Femur (tissue), 1 donor: ENCODE measurements at regions not wholly inside any gene's neighbourhood (a gene's known extent, or its start where the extent isn't known, plus 50 kb on each side); places are given as distances from the start of the nearest gene placed in this dataset.
"Not testable (repeated sequence)": the region's sequence is repeated elsewhere in the genome, so short reads cannot be mapped to it uniquely, and the experiment has no call there.

Source experiments
- DNase-seq: peaks from one replicate; pipeline ENCODE4 v3.0.0-alpha.2; 2017

DNA sequence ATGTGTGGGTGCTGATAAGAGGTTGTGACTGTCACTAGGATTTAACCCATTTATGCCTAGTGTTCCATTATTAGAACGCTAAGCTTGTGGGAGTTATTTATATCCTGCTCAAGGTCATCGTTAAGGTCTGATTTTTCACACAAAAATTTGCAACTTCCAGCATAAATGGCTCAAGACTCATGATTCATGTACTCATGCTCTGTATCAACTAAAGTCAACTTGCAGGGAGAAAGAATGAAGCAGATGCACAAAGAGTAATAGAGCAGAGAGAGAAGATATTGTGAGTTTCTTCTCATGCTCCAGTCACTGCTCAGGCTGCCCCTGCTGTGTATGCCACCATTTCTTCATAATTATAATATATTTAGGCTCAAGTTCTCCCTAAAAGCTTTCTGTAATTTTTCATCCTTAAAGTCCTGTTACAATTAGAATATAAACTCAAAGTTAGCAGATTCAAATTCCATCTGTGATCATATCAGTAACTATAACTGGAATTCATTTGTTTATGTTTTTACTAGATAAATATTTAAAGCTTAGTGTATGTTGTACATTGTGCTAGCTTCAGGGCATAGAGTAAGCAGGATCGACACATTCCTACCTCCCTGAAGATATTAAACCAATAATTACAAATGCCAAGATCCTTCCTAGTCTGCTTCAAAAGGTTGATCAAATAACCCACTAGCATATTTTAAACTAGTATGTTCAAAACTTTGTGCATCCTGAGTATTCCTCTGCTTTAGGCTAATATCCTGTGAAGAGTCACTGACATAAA, 136.7 kb downstream of the NUDT12 start:
- DNase-seq, result no peak

GRCh38 chr5:103424453-103425205, 138.0 kb downstream of the NUDT12 start:
- no peak for DNase-seq

DNA sequence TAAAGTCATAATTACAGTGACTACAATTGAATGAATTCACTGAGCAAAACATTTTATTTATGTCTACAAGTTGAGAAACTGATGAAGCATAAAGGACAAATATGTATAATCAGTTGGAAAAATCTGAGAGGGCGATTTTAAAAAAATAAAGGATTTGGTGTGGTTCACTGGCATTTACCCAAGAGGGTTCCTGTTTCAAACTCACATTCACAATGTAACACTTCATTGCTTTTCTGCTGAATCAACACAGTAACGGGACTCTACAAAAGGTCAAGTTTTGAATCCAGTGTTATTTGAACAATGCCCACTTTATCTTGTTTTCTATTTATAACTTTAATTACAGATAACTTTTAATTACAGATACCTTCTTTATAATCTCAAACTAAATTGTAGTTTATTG, 138.6 kb downstream of the NUDT12 start:
- DNase-seq, result no peak

- DNase-seq, result no peak
Observed at GRCh38 chr5:103422756-103423155, 139.8 kb downstream of the NUDT12 start.

GRCh38 chr5:103414604-103415003, 148.0 kb downstream of the NUDT12 start:
- no peak for DNase-seq

- no peak for DNase-seq
Observed at GRCh38 chr5:103411711-103412110, 150.9 kb downstream of the NUDT12 start.

- no peak for DNase-seq
Observed at GRCh38 chr5:103410172-103410571, 151.6 kb downstream of the MACIR start.

GRCh38 chr5:103409013-103409670, 150.6 kb downstream of the MACIR start:
- DNase-seq, result no peak

GRCh38 chr5:103408408-103408807, 149.8 kb downstream of the MACIR start:
- no peak for DNase-seq

DNA sequence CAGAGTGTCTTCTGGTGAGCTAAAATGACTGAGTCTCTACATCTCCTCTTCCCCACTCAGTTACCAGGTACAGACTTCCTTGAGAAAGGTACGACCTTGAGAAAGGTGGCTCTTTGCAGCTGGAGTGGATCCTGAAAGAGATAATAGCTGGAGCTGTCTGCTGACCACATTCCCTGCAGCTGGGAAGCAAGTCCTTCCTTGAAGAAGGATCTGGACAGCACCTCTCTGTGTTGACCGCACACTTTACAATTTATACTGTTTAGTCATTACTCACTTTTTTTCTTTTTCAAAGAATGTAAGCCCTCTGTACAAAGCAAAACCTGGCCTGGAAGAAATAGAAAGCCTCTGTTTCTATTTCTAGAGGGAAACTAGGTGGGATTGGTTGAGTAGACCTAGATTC, 148.8 kb downstream of the MACIR start:
- no peak for DNase-seq

DNA sequence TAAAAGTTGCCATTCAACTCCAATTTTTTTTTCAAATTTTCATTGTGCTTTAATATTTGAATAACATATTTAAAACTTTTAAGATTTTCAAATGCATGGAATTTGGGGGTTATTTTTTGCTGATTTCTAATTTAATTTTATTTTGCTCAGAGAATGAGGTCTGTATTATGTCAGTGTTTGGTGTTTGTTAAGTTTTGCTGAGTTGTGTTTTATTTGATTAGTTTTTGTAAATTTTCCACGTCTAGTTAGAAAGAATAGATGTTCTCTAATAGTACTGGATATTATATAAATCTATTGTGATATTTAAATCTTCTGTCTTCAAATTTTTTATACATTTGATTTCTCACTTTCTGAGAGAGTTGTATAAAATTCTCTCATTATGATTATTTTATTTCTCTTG, 145.9 kb downstream of the MACIR start:
- DNase-seq, result no peak

- no peak for DNase-seq
Observed at GRCh38 chr5:103402851-103403250, 144.3 kb downstream of the MACIR start.

GRCh38 chr5:103397739-103398581, 139.4 kb downstream of the MACIR start:
- no peak for DNase-seq

- DNase-seq, result no peak
Observed at GRCh38 chr5:103394676-103395075, 136.1 kb downstream of the MACIR start.

DNA sequence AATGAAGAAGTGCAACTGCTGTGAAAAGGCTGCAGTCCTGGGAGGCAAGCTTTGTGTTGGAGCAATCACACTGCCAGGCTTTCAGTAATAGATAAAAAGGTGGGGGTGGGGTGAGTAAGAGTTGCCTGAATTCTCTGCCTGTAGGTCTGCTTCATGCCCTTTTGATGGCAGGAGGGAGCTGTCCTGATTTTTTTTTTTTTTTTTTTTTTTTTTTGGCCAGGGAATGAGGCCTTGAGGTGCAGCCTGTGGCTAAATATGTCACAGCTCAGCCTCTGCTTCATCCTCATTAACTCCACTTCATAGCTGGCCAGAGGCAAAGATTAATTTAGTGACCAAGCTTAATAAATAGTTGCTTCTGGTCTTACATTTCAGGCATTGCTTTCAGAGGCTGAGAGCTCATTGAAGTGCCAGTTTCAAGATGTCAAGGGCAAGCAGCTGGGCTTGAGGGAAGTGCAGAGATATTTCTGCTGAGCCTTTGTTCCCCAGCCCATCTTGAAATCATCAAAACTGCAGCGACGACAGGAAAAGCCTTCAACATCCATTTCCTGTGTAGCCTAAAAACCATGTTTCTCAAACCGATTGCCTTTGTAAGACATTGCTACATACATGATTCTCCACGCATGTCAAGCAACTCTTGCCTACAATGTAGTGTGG, 134.7 kb downstream of the MACIR start:
- peak; percentile 46 for DNase-seq

- DNase-seq, result no peak
Observed at GRCh38 chr5:103391659-103392058, 133.1 kb downstream of the MACIR start.

DNA sequence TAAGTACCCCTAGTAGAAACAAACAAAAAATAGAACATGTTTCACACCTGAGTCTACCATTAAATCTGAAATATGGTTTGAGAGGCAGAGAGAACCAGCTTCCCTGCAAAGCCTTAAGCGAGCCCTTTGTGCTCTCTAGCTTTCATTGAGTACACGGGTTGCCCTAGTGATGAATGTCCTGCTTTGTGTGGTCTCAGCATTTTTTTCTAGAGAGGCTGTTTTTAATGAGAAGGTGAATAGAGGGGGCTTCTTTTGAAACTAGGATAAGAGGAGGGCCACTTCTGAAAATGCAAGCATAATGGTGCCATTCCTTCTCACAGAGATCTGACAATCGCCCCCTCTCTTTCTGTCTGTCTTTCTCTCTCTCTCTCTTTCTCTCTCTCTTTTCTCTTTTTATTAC, 131.3 kb downstream of the MACIR start:
- DNase-seq, result no peak

GRCh38 chr5:103389357-103389756, 130.8 kb downstream of the MACIR start:
- no peak for DNase-seq

DNA sequence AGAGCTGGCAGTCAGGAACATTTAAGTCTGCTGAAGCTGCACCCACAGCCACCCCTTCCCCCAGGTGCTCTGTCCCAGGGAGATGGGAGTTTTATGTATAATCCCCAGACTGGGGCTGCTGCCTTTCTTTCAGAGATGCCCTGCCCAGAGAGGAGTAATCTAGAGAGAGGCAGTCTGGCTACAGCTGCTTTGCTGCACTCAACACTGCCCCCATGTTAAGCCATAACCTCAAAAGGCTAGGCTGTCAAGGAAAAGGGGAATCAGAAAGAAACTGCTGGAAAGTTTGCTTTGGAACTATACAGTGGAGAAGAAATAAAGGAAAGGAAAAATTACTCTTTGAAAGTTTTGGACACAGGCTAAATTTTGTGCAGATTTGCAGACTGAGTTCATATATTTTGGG, 127.2 kb downstream of the MACIR start:
- no peak for DNase-seq

GRCh38 chr5:103377638-103378037, 119.1 kb downstream of the MACIR start:
- DNase-seq, result not testable (repeated sequence)

GRCh38 chr5:103375863-103376591, 117.5 kb downstream of the MACIR start:
- no peak for DNase-seq

- no peak for DNase-seq
Observed at GRCh38 chr5:103375350-103375749, 116.8 kb downstream of the MACIR start.
